SK-N-SH treated with all-trans-retinoic acid at 6 μM for 48 hours (cell line): ENCODE measurements at regions not wholly inside any gene's neighbourhood (a gene's known extent, or its start where the extent isn't known, plus 50 kb on each side); places are given as distances from the start of the nearest gene placed in this dataset.

ENCODE experiments used
- CSDC2 ChIP-seq: fragments of 250-450 bp; sonication (Bioruptor Pico); IDR thresholded peaks from 2 replicates; pipeline ENCODE4 v1.5.0; 2020; ENCODE audit warnings: mild to moderate bottlenecking, moderate library complexity
- OSR1 ChIP-seq: fragments of 250-450 bp; sonication (Bioruptor Pico); IDR thresholded peaks from 2 replicates; pipeline ENCODE4 v1.8.0; 2022; ENCODE audit warnings: moderate library complexity, mild to moderate bottlenecking, inconsistent platforms
- RARB ChIP-seq: fragments of 250-450 bp; sonication (Bioruptor Pico); IDR thresholded peaks from 2 replicates; pipeline ENCODE4 v1.8.0; 2021; ENCODE audit warnings: mild to moderate bottlenecking, moderate library complexity
- ZFP3 ChIP-seq: fragments of 250-450 bp; sonication (Bioruptor Pico); IDR thresholded peaks from 2 replicates; pipeline ENCODE4 v1.5.0; 2020; ENCODE audit warnings: mild to moderate bottlenecking, moderate library complexity
- TF ChIP-seq, protein P1 (sequence below): fragments of 250-450 bp; sonication (Bioruptor Pico); IDR thresholded peaks from 2 replicates; pipeline ENCODE4 v1.8.0; 2021; ENCODE audit warnings: low read depth, mild to moderate bottlenecking, moderate library complexity, borderline replicate concordance

DNA sequence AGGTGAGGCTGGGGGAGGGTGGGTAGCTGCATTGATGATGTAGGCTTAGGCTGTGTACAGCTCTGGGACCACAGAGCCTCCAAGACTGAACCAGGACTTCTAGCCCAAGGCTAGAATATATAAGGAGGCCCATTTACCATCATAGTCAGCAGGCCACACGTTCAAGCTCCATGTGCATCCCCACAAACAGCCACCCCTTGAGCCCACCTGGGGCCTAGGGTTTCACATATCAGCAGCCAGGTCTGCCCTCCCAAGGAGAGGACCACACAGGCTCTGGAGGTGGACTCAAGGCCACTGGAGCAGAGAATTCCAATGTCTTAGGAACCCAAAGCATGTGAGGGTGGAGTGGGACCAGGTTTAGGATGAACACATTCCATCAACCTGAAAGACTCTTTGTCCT is 230.5 kb downstream of the TTC32 start:
- TF ChIP-seq ZFP3 (CRISPR knock-in tag) (no peak), RARB (CRISPR knock-in tag) (no peak), OSR1 (CRISPR knock-in tag) (no peak), CSDC2 (CRISPR knock-in tag) (no peak)
- TF ChIP-seq, protein P1, sequence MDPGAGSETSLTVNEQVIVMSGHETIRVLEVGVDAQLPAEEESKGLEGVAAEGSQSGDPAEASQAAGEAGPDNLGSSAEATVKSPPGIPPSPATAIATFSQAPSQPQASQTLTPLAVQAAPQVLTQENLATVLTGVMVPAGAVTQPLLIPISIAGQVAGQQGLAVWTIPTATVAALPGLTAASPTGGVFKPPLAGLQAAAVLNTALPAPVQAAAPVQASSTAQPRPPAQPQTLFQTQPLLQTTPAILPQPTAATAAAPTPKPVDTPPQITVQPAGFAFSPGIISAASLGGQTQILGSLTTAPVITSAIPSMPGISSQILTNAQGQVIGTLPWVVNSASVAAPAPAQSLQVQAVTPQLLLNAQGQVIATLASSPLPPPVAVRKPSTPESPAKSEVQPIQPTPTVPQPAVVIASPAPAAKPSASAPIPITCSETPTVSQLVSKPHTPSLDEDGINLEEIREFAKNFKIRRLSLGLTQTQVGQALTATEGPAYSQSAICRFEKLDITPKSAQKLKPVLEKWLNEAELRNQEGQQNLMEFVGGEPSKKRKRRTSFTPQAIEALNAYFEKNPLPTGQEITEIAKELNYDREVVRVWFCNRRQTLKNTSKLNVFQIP (CRISPR knock-in tag): no peak
